Eye (tissue), 1 donor: ENCODE measurements at regions not wholly inside any gene's neighbourhood (a gene's known extent, or its start where the extent isn't known, plus 50 kb on each side); places are given as distances from the start of the nearest gene placed in this dataset.
A peak's percentile ranks its signal among the peaks of the same experiment; 100 is the strongest.

Source experiments
- DNase-seq: peaks from one replicate; pipeline ENCODE4 v3.0.0-alpha.2; 2015

DNA sequence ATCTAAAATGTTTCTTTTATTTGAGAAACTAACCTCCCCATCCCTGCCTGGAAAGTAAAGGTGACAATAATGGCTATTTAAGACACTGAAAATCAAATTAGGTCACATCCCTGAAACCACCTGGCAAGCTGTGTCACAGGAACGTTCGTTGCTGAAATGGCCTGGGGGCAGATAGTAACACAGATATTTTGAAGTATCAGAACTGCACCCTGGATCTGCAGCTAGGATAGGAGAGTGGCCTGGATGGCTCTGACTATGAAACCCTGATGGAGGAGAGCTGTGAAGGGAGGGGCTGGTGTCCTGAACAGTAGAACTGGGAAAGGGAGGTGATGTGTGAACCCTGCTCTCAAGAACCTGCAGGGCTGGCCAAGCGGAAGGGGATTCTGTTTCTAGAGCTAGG, 648.3 kb upstream of the CFAP20DC start:
- no peak for DNase-seq

DNA sequence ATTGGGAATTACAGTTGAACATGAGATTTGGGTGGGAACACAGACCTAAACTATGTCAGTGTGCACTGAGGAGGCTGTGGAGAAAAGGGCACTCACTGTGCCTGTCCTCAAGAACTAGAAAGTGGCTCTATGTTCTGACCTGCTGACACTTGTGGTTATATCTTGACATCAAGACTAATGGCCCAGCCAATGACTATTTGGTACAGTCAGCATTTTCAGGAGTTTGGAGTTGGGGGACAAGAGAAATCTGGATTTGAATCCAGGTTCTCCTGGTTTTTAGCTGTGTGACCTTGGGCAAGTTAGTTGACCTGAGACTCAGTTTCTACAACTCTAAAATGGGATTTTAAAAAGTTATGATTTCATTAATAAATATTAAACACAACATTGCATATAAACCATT, 647.0 kb upstream of the CFAP20DC start:
- no peak for DNase-seq

DNA sequence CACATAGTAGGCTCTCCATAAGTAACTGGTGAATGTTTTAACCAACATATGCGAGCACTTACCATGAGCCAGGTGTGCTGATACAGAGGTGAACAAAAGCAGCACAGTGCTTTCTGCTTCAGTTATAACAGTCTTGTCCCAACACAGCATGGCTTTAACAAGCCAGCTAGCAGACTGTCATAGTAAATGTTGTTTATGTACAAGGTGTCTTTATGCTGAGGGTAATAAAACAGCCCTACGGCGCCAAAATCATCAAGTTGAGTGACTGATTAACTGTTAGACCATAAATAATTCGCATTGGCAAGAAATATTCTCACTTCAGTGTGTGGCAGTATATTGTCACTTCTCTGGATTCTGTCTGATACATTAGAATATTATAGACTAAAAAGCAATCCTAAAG, 646.0 kb upstream of the CFAP20DC start:
- no peak for DNase-seq

DNA sequence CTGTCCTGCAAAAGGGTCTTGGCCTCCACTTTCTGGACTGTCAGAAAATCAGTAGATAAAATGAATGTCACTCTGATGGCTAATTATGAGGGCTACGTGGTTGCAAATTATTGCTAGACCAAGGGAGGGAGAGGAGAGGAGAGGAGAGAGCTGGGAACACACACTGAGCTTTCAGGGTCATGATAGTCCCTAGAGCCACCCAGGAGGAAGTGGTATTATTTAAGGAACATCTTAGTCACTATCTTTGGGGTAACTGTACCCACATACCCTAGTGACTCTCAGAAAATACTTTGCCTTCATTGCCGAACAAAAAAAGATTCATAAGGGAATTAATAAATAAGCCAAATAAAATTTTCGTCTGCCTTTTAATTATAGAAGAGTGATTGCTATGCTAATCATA, 642.3 kb upstream of the CFAP20DC start:
- DNase-seq = no peak

DNA sequence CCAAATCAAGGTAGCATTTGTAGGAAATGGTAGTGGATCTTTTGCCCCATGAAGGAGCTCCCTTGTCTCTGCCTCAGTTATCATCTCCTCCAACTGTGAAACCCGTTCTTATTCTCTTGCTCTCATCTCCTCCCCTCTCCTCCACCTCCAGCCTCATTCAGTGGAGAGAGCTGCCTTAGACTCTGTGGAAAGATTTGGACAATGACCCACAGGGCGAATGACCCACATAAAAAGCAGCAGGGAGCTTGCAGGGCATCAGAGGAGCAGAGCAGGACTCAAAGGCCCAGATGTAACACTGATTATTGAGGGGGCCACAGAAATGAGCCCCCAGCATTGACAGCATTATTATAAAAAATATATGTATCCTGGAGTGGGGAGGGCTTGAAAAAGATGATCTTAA, 641.1 kb upstream of the CFAP20DC start:
- no peak for DNase-seq

GRCh38 chr3:59688636-59689035, 638.8 kb upstream of the CFAP20DC start:
- DNase-seq = no peak

DNA sequence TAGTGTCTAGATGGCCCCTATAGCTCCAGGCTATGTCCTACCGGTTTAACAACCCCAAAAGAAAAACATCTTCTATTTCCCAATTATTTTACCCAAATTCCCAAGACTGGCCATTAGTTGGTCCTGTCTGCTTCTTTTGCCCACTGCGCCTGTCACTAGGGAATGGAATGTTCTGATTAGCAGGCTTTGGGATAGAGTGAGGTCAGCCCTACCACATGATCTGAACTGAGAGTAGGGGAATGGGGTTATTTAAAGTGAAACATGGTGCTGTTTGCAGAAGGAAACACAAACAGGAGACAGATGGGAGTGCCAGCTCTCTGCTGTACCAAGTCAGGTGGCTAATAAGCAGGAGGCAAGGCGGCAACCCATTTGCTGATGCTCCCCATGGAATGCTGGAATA, 635.6 kb upstream of the CFAP20DC start:
- no peak for DNase-seq

GRCh38 chr3:59684766-59685165, 634.9 kb upstream of the CFAP20DC start:
- DNase-seq = no peak

- DNase-seq = no peak
Observed at GRCh38 chr3:59680919-59681318, 631.1 kb upstream of the CFAP20DC start.

DNA sequence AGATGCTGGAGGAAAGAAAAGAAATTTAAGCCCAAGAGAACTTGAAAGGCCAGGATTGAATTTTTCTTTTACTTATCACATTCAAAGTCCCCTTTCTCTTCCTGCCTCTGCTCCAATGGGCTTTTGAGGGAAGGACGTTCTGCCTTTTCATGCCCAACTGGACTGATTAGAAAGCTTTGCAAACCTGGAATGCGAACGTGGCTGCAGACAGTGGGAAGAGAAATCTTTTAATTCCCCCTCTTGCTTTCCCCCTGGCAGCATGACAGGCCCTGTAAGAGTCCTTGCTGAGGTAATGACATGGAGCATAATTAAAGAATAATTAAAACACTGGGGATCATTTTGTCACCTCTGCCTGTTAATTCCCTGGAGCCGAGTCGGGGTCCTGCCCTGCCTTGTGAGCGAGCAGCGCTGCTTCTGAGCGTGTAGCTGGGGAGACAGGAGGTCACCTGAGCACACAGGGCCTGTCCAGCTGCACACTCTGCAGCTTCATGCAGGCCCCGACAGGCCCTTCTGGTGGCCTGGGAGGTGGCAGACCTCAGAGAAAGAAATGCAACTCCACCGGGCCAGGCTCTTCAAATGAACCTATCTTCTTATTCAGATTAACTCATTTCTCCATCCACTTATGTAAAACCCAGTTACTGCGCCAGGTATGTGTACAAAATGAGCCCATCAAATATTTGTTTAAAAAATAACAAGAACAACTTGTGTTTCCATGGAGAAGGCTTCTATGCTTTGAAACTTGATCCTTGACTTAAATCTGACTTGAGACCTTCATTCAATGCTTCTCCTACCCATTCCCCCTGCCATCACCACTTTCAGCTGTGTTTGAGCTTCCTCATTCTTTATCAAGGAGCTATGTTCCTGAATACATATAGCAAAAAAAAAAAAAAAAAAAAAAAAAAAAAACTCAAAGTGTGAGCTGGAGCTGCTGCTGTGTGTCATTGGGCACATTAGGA, 628.2 kb upstream of the CFAP20DC start:
- DNase-seq = peak; percentile 57

- no peak for DNase-seq
Observed at GRCh38 chr3:59675495-59675894, 625.7 kb upstream of the CFAP20DC start.

DNA sequence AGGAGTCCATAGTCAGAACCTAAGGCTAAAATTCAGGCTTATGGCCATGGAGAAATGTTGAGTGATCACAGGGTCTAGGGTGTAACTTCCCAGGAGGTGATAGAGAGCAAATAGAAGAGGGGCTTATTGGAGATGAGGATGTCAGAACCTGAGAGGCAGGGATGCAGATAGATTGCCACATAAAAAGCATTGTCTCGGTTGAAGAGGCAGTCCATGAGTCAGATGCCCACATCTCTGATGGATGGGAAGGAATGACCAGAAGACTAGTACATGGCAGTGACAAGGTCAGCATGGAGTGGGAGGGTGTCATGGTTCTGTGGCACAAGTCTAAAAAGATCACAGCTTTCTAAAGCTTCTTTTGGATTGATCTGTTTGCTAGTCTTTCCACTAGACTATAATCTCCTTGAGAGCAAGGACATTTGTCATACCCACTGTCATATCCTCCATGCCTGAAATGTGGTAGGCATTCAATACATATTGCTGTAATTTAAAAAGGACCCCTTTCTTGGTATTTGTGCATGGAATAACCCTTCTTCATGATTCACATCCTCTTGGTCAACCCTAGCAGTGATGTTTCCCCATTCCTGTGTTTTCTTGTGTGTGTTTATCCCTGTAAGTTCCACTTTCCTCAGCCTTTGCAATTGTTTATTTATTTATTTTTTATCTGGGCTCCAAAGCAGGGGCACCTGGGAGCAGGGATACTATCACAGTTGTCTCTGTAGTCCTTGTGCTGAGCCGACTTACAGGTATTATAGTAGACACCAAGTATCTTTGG, 613.4 kb upstream of the CFAP20DC start:
- DNase-seq = no peak

GRCh38 chr3:59660852-59661625, 611.2 kb upstream of the CFAP20DC start:
- no peak for DNase-seq

DNA sequence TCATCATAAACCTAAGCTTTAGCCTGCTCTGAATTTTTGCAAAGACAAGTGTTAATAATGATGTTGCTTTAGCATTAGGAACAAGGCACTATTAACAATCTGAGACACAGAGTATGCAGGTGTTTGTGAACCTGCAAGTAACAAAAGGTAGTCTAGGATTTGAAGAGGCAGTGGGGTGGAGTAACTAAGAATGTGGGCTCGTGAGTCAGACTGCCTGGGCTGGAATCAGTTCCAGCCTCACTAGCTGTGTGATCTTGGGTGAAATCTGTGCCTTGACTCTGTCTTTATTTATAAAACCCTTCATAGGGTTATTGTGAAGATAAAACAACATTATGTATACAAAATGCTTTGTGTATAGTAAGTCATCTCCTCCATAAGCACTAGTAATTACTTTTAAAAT, 610.6 kb upstream of the CFAP20DC start:
- no peak for DNase-seq

- DNase-seq = no peak
Observed at GRCh38 chr3:59659755-59660154, 609.9 kb upstream of the CFAP20DC start.

DNA sequence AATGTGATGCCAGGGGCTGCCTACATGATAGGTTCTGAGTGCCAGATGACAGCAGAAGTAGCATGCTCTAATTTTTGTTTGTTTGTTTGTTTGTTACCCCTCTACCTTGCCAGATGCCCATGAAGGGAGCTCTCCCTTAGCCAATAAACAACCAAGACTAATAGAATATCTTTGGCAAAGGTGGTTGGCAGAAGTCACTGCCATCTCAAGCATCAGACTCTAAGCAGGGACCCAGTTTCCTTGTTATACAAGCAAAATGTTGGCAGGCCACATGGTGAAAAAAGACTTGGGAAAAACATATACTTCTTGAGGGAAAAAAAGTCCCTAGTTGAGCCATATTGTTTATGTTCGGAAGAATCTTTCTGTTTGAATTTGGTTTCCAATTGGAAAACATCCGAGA, 609.0 kb upstream of the CFAP20DC start:
- DNase-seq = no peak

DNA sequence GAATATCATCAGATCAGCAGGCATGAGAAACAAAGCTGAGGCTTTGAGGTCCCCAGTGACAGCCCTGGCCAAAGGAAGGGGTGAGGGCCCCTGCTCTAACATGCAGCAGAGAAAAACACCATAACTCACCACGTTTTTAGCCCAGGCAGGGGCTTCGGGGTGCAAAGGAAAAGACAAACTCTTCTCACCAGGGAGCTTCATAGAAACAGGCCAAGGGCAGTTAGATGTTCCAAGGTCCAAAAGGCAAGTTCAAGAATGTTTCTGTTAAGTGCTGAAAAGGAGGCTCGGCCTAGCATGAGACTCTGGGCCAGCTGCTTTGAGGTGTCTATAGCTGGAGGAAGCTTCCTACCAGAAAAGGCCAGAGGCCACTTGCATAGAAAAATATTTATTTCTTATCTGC, 608.4 kb upstream of the CFAP20DC start:
- no peak for DNase-seq

GRCh38 chr3:59655418-59656015, 605.7 kb upstream of the CFAP20DC start:
- no peak for DNase-seq

- no peak for DNase-seq
Observed at GRCh38 chr3:59654480-59655417, 604.9 kb upstream of the CFAP20DC start.

DNA sequence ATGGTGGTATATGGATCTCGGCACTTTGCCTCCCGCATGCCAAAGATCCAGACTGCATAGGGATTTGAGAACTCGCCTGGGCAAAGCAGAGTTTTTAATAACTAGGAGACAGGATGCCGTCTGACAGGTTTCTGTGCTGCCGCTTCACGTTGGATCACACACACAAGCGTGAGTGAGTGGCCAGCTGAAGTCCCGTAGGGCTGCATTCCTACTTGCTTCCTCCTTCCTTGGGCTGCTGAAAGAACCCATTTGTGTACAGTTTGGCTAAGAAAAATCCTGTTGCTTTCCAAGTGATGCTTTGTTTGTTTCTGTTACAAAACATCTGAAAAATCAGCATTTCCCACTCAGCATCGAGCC, 604.3 kb upstream of the CFAP20DC start:
- peak; percentile 71 for DNase-seq

DNA sequence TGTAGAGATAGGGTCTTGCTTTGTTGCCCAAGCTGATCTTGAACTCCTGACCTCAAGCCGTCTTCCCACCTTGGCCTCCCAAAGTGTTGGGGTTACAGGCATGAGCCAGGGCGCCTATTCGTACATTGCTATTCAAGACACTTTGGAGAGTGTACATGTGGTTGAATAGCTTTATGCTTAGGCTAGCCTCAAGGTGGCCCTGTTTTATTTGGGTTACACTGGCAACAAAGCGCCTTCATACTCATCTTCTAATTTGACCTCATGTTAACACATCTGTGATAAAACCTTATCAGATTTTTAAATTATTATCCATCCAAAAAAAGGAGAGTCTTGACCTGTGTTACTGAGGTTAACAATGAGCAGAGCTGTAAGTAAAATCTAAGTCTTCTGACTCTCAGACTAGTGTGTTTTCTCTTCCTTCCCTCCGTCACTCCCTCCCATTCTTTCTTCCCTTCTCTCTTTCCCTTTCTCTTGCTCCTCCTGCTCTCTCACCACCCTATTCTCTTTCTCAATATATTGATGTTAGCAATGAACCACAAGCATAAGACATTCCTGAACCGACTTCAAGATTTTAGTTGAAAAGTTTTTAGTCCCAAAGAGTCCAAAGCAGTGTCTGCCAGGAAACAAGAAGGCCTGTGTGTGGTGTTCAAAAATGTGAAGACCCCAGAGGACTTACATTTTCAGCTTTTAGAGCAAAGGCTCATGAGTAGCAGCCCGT, 603.7 kb upstream of the CFAP20DC start:
- no peak for DNase-seq
